Activated CD4-positive, alpha-beta T cell treated with anti-CD3 and anti-CD28 coated beads for 48 hours (primary cell): ENCODE measurements at regions not wholly inside any gene's neighbourhood (a gene's known extent, or its start where the extent isn't known, plus 50 kb on each side); places are given as distances from the start of the nearest gene placed in this dataset.
"Not testable (repeated sequence)": the region's sequence is repeated elsewhere in the genome, so short reads cannot be mapped to it uniquely, and the experiment has no call there.

Experiments used
- DNase-seq: peaks from one replicate; pipeline ENCODE4 v3.0.0-alpha.2; 2020

GRCh38 chr2:131584380-131584779, 56.7 kb downstream of the CCDC74A start:
- DNase-seq: no peak

- no peak for DNase-seq
Observed at GRCh38 chr2:131584940-131585339, 57.3 kb downstream of the CCDC74A start.

- DNase-seq: no peak
Observed at GRCh38 chr2:131588152-131588873, 60.6 kb downstream of the CCDC74A start.

GRCh38 chr2:131589126-131589525, 61.4 kb downstream of the CCDC74A start:
- DNase-seq: not testable (repeated sequence)

- no peak for DNase-seq
Observed at GRCh38 chr2:131590366-131590765, 62.7 kb downstream of the CCDC74A start.

- DNase-seq: no peak
Observed at GRCh38 chr2:131590896-131591295, 63.2 kb downstream of the CCDC74A start.

- not testable (repeated sequence) for DNase-seq
Observed at GRCh38 chr2:131596561-131596960, 68.9 kb downstream of the CCDC74A start.

GRCh38 chr2:131602444-131602843, 74.8 kb downstream of the CCDC74A start:
- DNase-seq: not testable (repeated sequence)

GRCh38 chr2:131604652-131605051, 77.0 kb downstream of the CCDC74A start:
- DNase-seq: not testable (repeated sequence)

- DNase-seq: not testable (repeated sequence)
Observed at GRCh38 chr2:131606366-131606765, 78.7 kb downstream of the CCDC74A start.

- not testable (repeated sequence) for DNase-seq
Observed at GRCh38 chr2:131607056-131607455, 79.4 kb downstream of the CCDC74A start.

GRCh38 chr2:131614539-131614938, 86.9 kb downstream of the CCDC74A start:
- not testable (repeated sequence) for DNase-seq

- DNase-seq: not testable (repeated sequence)
Observed at GRCh38 chr2:131618320-131618719, 90.6 kb downstream of the CCDC74A start.

- not testable (repeated sequence) for DNase-seq
Observed at GRCh38 chr2:131622874-131623273, 95.2 kb downstream of the CCDC74A start.

GRCh38 chr2:131626011-131626410, 98.3 kb downstream of the CCDC74A start:
- DNase-seq: not testable (repeated sequence)

GRCh38 chr2:131626565-131626964, 98.9 kb downstream of the CCDC74A start:
- DNase-seq: not testable (repeated sequence)

GRCh38 chr2:131627777-131628176, 100.1 kb downstream of the CCDC74A start:
- DNase-seq: not testable (repeated sequence)

GRCh38 chr2:131631648-131632047, 104.0 kb downstream of the CCDC74A start:
- DNase-seq: not testable (repeated sequence)

- DNase-seq: not testable (repeated sequence)
Observed at GRCh38 chr2:131633405-131633804, 105.7 kb downstream of the CCDC74A start.

- not testable (repeated sequence) for DNase-seq
Observed at GRCh38 chr2:131633827-131634695, 106.4 kb downstream of the CCDC74A start.

- DNase-seq: no peak
Observed at GRCh38 chr2:131635611-131636010, 107.9 kb downstream of the CCDC74A start.

GRCh38 chr2:131636704-131637308, 109.1 kb downstream of the CCDC74A start:
- DNase-seq: not testable (repeated sequence)

- not testable (repeated sequence) for DNase-seq
Observed at GRCh38 chr2:131639001-131639620, 111.4 kb downstream of the CCDC74A start.
